Mammary epithelial cell (primary cell): ENCODE measurements at regions not wholly inside any gene's neighbourhood (a gene's known extent, or its start where the extent isn't known, plus 50 kb on each side); places are given as distances from the start of the nearest gene placed in this dataset.

ENCODE experiments used
- CTCF ChIP-seq, 2 donors: IDR thresholded peaks in 1 of 2; conservative IDR thresholded peaks in 1 of 2; 2 replicates each; pipeline ENCODE4 v1.5.1; 2011 to 2012; ENCODE audit warnings: inconsistent platforms in 2 of 2, low read length in 2 of 2, mild to moderate bottlenecking in 2 of 2, control low read depth in 1 of 2, low read depth in 1 of 2; ENCODE audit not compliant: insufficient read depth in 1 of 2; ENCODE audit errors: extremely low read depth in 1 of 2
- EZH2 ChIP-seq: IDR thresholded peaks from 2 replicates; pipeline ENCODE4 v1.6.1; 2012; ENCODE audit warnings: low read length, inconsistent platforms, borderline replicate concordance

DNA sequence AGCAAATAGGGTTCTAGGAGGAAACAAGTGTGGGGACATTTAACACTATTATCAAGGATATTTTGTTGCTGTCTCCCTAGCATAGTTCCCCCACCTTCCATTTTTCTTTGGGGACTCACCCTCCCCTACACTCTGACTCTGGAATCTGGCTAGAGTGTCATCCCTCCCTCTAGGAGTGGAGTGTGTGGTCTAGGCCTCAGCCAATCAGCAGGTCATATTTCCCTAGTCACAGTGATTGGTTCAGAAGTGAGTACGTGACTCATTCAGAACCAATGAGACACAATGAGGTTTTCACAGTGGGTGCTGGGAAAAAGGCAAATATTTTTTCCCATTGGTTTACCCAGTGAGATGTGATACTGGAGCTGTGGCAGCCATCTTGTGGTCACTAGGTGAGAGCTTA, 234.4 kb downstream of the SHQ1 start:
- no peak for TF ChIP-seq CTCF (conservative IDR thresholded peaks at IDR 0.05 in 1 of 2, IDR thresholded peaks at IDR 0.05 in 1 of 2; ENCODE audit: extremely low read depth in 1 of 2, insufficient read depth in 1 of 2, low read depth in 1 of 2, low read length in 2 of 2)
- TF ChIP-seq EZH2 = no peak
